Hepatic stellate cell (primary cell): ENCODE measurements at regions not wholly inside any gene's neighbourhood (a gene's known extent, or its start where the extent isn't known, plus 50 kb on each side); places are given as distances from the start of the nearest gene placed in this dataset.

Source experiments
- DNase-seq: peaks from one replicate; pipeline ENCODE4 v3.0.0; 2011; ENCODE audit warnings: low spot score

GRCh38 chr4:122305853-122306252 is 73.0 kb upstream of the ADAD1 start:
- no peak for DNase-seq

- no peak for DNase-seq
These were observed 68.7 kb upstream of the ADAD1 start for GRCh38 chr4:122309988-122310626.

- DNase-seq = no peak
These were observed 65.7 kb upstream of the ADAD1 start for GRCh38 chr4:122313006-122313646.

- DNase-seq = no peak
These were observed 51.9 kb upstream of the ADAD1 start for GRCh38 chr4:122326908-122327307.

- no peak for DNase-seq
These were observed 49.9 kb upstream of the ADAD1 start for GRCh38 chr4:122328893-122329292.
